GM12878 (cell line): ENCODE measurements at regions not wholly inside any gene's neighbourhood (a gene's known extent, or its start where the extent isn't known, plus 50 kb on each side); places are given as distances from the start of the nearest gene placed in this dataset.

ENCODE experiments used
- CTCF ChIP-seq, 3 experiments: IDR thresholded peaks in 2 of 3; conservative IDR thresholded peaks in 1 of 3; 2 replicates each; pipeline ENCODE4 v1.5.1; 2011; ENCODE audit warnings: low read depth in 3 of 3, low read length in 3 of 3, mild to moderate bottlenecking in 3 of 3, control low read depth in 2 of 3, moderate library complexity in 2 of 3, inconsistent platforms in 1 of 3, mixed read lengths in 1 of 3; ENCODE audit not compliant: control insufficient read depth in 2 of 3, insufficient read depth in 1 of 3; ENCODE audit errors: extremely low read depth in 1 of 3
- EED ChIP-seq: sonication (generic); IDR thresholded peaks from 2 replicates; pipeline ENCODE4 v1.6.1; 2016; ENCODE audit warnings: antibody characterized with exemption, low read depth
- POLR2AphosphoS2 ChIP-seq: IDR thresholded peaks from 2 replicates; pipeline ENCODE4 v1.6.1; 2011; ENCODE audit warnings: low read depth, mild to moderate bottlenecking, low read length, improper control_type of control experiment, moderate library complexity
- SMC3 ChIP-seq: IDR thresholded peaks from 2 replicates; pipeline ENCODE4 v1.6.1; 2011; ENCODE audit warnings: low read length, improper control_type of control experiment, borderline replicate concordance
- ZNF274 ChIP-seq: IDR thresholded peaks from one replicate; pipeline ENCODE4 v1.8.0; 2011; ENCODE audit not compliant: insufficient read length, insufficient read depth
- TF ChIP-seq, protein P1 (sequence below): fragments of 450-650 bp; IDR thresholded peaks from 2 replicates; pipeline ENCODE4 v1.6.1; 2017; ENCODE audit warnings: mild to moderate bottlenecking, moderate library complexity

GRCh38 chr1:8251635-8252034 is 66.3 kb upstream of the SLC45A1 start:
- TF ChIP-seq CTCF (IDR thresholded peaks at IDR 0.05 in 2 of 3, conservative IDR thresholded peaks at IDR 0.05 in 1 of 3; ENCODE audit: control insufficient read depth in 2 of 3, extremely low read depth in 1 of 3, insufficient read depth in 1 of 3, low read depth in 3 of 3, low read length in 3 of 3) (no peak), POLR2AphosphoS2 (no peak), SMC3 (no peak), ZNF274 (no peak), EED (no peak)
- TF ChIP-seq, protein P1, sequence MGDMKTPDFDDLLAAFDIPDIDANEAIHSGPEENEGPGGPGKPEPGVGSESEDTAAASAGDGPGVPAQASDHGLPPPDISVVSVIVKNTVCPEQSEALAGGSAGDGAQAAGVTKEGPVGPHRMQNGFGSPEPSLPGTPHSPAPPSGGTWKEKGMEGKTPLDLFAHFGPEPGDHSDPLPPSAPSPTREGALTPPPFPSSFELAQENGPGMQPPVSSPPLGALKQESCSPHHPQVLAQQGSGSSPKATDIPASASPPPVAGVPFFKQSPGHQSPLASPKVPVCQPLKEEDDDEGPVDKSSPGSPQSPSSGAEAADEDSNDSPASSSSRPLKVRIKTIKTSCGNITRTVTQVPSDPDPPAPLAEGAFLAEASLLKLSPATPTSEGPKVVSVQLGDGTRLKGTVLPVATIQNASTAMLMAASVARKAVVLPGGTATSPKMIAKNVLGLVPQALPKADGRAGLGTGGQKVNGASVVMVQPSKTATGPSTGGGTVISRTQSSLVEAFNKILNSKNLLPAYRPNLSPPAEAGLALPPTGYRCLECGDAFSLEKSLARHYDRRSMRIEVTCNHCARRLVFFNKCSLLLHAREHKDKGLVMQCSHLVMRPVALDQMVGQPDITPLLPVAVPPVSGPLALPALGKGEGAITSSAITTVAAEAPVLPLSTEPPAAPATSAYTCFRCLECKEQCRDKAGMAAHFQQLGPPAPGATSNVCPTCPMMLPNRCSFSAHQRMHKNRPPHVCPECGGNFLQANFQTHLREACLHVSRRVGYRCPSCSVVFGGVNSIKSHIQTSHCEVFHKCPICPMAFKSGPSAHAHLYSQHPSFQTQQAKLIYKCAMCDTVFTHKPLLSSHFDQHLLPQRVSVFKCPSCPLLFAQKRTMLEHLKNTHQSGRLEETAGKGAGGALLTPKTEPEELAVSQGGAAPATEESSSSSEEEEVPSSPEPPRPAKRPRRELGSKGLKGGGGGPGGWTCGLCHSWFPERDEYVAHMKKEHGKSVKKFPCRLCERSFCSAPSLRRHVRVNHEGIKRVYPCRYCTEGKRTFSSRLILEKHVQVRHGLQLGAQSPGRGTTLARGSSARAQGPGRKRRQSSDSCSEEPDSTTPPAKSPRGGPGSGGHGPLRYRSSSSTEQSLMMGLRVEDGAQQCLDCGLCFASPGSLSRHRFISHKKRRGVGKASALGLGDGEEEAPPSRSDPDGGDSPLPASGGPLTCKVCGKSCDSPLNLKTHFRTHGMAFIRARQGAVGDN, result no peak
